GM06990 (cell line): ENCODE measurements at regions not wholly inside any gene's neighbourhood (a gene's known extent, or its start where the extent isn't known, plus 50 kb on each side); places are given as distances from the start of the nearest gene placed in this dataset.

Experiments
- DNase-seq: peaks from one replicate; pipeline ENCODE4 v3.0.0-alpha.2; 2011; ENCODE audit not compliant: insufficient read length; ENCODE audit errors: extremely low read depth
- H3K27me3 ChIP-seq: replicated peaks from 2 replicates; pipeline ENCODE4 v1.6.0; 2011; ENCODE audit warnings: low read length; ENCODE audit not compliant: control insufficient read depth, insufficient read depth
- H3K36me3 ChIP-seq: 2 replicates; pipeline ENCODE4 v1.5.1; 2011; ENCODE audit warnings: low read length; ENCODE audit not compliant: control insufficient read depth, insufficient read depth
- H3K4me3 ChIP-seq: replicated peaks from 2 replicates; pipeline ENCODE4 v1.5.1; 2011; ENCODE audit warnings: low read depth, mild to moderate bottlenecking, control low read depth, low read length
- CTCF ChIP-seq: IDR thresholded peaks from 2 replicates; pipeline ENCODE4 v1.5.1; 2011; ENCODE audit warnings: low read length, control low read depth, mild to moderate bottlenecking, inconsistent platforms; ENCODE audit not compliant: insufficient read depth, poor library complexity, severe bottlenecking

- Histone ChIP-seq H3K36me3 (no peaks in the 10 kb centered on the region), H3K27me3 (no peaks in the 10 kb centered on the region), H3K4me3 (no peak overlapping the region)
- TF ChIP-seq CTCF = no peak
- no peak for DNase-seq
Observed at GRCh38 chr21:15397258-15397657, 332.5 kb upstream of the NRIP1 start.

GRCh38 chr21:15400905-15401304 is 328.9 kb upstream of the USP25 start:
- no peaks in the 10 kb centered on the region for H3K27me3 ChIP-seq
- H3K36me3 ChIP-seq = no peaks in the 10 kb centered on the region
- H3K4me3 ChIP-seq = no peak overlapping the region
- no peak for DNase-seq
- no peak for TF ChIP-seq CTCF

GRCh38 chr21:15401331-15401730 is 328.5 kb upstream of the USP25 start:
- Histone ChIP-seq H3K27me3 (no peaks in the 10 kb centered on the region), H3K4me3 (no peak overlapping the region), H3K36me3 (no peaks in the 10 kb centered on the region)
- DNase-seq = no peak
- TF ChIP-seq CTCF = no peak

- H3K36me3 ChIP-seq = no peaks in the 10 kb centered on the region
- no peak overlapping the region for H3K4me3 ChIP-seq
- DNase-seq = no peak
- no peaks in the 10 kb centered on the region for H3K27me3 ChIP-seq
- no peak for TF ChIP-seq CTCF
Observed at GRCh38 chr21:15405214-15405613, 324.6 kb upstream of the USP25 start.

- Histone ChIP-seq H3K4me3 (no peak overlapping the region), H3K27me3 (no peaks in the 10 kb centered on the region), H3K36me3 (no peaks in the 10 kb centered on the region)
- no peak for DNase-seq
- no peak for TF ChIP-seq CTCF
Observed at GRCh38 chr21:15406791-15407190, 323.0 kb upstream of the USP25 start.

GRCh38 chr21:15407585-15407984 is 322.2 kb upstream of the USP25 start:
- no peak for DNase-seq
- TF ChIP-seq CTCF = no peak
- no peaks in the 10 kb centered on the region for H3K36me3 ChIP-seq
- H3K4me3 ChIP-seq = no peak overlapping the region
- no peaks in the 10 kb centered on the region for H3K27me3 ChIP-seq
